Muscle of back (tissue), 3 donors: ENCODE measurements at regions not wholly inside any gene's neighbourhood (a gene's known extent, or its start where the extent isn't known, plus 50 kb on each side); places are given as distances from the start of the nearest gene placed in this dataset.
"Not testable (repeated sequence)": the region's sequence is repeated elsewhere in the genome, so short reads cannot be mapped to it uniquely, and the experiment has no call there.

ENCODE experiments used
- DNase-seq, 3 donors: peaks; one replicate each; pipeline versions ENCODE4 v3.0.0 to v3.0.0-alpha.2; 2013

GRCh38 chr19:33866696-33867095, 70.0 kb downstream of the KCTD15 start:
- DNase-seq, result no peak

DNA sequence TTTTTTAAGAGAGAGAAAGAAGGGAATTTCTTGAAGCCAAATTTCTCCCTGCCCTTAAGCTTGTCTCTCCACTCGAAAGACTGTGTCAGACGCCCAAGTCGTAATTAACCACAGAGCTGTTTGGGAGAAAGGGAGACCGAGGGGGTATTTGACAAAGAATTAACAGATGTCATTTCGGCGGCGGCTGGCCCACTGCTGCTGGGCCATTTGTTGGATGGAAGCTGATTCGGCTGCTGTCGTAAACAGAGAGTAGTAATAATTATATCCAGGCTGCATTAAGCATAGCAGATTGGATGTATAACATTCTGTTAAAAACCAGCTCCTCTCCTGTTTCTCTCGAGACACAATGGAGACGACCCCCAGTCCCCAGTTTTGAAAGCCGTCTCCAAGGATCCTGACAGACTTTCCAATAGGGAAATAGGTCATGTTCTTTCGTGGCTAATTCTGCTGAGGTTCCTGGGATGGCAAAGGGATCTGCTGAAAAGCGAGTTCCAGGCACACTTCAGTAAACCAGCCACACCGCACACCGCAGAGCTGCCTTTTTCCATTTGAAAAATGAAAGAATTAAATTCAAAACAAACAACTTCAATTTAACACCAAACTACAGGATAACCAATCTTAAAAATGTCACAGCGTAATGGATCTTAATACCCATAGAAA, 71.5 kb downstream of the KCTD15 start:
- peak in 2 of 3 donors; percentile 14 to 31 for DNase-seq

- DNase-seq, result peak; percentile 29 to 70 (median 56)
Measured at GRCh38 chr19:33868788-33869412, 72.2 kb downstream of the KCTD15 start.

- DNase-seq, result not testable (repeated sequence)
Measured at GRCh38 chr19:33870298-33870932, 73.7 kb downstream of the KCTD15 start.

GRCh38 chr19:33871605-33872004, 74.9 kb downstream of the KCTD15 start:
- no peak for DNase-seq

GRCh38 chr19:33872445-33873320, 76.0 kb downstream of the KCTD15 start:
- no peak for DNase-seq

DNA sequence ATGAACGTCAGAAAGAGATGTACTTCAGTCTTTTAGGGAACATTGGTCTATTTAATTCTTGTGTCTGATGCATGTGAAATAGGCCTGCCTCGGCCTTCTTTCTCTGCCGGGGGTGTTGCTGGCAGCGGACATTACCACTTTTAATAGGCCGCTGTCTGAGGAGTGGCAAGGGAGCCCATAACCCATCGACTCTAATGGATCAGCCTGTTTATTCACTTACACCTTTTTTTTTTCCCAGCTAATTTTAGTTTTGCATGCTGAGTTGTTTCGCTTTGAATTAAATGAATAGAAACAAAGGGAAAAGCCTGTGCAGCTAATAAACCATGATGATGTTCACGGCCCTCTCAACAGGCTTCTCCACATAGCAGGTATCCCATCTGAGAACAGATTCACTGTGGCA, 78.4 kb downstream of the KCTD15 start:
- no peak for DNase-seq

DNA sequence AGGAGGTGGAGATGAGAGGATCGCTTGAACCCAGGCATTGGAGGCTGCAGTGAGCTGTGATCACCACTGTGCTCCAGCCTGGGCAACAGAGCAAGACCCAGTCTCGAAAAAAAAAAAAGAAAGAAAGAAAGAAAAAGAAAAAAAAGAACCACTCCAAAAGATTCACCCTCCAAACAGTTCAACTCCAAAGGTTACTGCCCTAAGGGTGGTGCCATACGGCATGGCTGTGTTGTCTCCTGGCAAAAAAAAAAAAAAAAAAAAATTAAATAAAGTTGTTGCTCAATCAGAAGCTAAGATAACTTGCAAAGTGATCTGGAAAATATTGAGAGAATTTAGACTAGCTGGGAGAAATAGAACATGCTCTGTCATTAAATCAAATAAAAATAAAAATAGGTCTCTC, 79.5 kb downstream of the KCTD15 start:
- DNase-seq, result no peak

GRCh38 chr19:33878030-33878544, 81.4 kb downstream of the KCTD15 start:
- no peak for DNase-seq

DNA sequence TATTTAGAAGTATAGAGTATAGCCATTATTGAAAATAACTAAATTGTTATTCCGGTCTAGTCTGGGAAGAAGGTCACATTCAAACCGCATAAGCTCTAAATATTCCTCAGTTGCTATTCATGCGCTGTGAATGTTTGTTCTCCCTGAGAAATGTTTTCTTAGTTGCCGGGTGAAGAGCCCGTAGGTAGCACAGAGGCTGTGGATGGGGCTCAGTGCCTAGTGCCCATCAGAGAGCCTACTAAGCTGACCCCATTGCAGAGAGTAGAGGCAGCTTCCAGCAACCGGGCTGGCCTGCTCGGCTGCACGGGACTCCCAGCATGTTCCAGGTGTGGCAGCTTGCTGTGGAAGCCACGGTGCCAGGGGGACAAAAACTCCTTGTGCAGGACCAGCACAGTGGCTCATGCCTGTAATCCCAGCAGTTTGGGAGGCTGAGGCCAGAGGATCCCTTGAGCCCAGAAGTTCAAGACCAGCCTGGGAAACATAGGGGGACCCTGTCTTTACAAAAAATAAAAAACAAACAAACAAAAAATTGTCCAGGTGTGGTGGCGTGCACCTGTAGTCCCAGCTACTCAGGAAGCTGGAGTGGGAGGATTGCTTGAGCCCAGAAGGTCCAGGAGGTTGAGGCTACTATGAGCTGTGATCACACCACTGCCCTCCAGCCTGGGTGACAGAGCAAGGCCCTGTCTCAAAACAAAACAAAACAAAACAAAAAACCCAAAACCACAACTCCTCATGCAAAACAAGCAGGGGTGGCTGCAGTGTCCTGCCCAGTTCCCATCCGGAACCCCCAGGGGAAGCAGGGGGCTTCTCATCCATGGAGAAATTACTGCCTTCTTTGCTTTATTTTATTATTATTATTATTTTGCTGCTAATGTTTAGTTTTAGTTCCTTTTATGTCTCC, 82.5 kb downstream of the KCTD15 start:
- DNase-seq, result no peak

GRCh38 chr19:33879818-33880575, 83.3 kb downstream of the KCTD15 start:
- peak in 1 of 3 donors; percentile 12 for DNase-seq

- peak in 2 of 3 donors; percentile 24 to 69 for DNase-seq
Measured at GRCh38 chr19:33883859-33884519, 87.3 kb downstream of the KCTD15 start.

- DNase-seq, result no peak
Measured at GRCh38 chr19:33885236-33885635, 88.6 kb downstream of the KCTD15 start.

- no peak for DNase-seq
Measured at GRCh38 chr19:33887891-33888290, 91.2 kb downstream of the KCTD15 start.

- no peak for DNase-seq
Measured at GRCh38 chr19:33888665-33889064, 92.0 kb downstream of the KCTD15 start.

GRCh38 chr19:33890569-33890968, 93.9 kb downstream of the KCTD15 start:
- no peak for DNase-seq

DNA sequence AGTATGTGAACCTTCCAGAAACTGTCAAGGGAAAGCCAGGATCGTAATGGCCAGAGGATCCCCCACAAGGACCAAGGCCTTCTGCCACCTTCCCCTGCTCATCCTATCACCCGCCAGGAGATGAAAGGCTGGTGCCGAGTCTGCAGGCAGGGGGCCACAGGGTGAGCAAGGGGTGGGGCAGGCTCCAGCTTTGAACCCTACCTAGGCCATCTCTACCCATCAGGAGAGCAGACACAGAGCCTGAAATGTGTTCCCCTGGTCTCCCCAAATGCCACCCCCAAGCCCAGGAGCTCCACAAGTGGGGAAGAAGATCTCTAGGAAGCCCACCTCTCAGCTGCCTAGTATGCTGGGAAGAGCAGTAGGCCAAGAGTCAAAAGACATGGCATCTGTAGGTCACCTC, 95.1 kb downstream of the KCTD15 start:
- DNase-seq, result no peak

GRCh38 chr19:33894787-33895186, 98.1 kb downstream of the KCTD15 start:
- DNase-seq, result no peak

DNA sequence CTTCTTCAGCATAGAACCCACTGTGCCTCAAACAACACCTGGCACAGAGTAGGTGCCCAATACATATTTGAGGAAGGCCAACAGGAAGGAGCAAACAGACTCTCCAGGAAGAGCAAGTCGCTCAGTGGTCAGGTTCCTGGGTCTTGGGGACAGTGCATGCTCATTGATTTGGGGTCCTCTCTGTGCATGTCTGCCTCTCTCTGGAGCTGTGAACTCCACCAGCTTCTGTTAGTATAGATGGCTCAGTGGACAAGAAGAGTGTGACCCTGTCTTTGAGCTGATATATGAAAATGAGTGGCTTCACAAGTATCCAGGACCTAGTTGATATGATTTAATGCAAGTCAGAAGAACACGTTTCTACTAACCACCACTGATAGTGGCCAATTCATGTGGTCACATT, 98.7 kb downstream of the KCTD15 start:
- DNase-seq, result no peak
